ENCODE measurements at regions not wholly inside any gene's neighbourhood (a gene's known extent, or its start where the extent isn't known, plus 50 kb on each side); places are given as distances from the start of the nearest gene placed in this dataset.

DNA sequence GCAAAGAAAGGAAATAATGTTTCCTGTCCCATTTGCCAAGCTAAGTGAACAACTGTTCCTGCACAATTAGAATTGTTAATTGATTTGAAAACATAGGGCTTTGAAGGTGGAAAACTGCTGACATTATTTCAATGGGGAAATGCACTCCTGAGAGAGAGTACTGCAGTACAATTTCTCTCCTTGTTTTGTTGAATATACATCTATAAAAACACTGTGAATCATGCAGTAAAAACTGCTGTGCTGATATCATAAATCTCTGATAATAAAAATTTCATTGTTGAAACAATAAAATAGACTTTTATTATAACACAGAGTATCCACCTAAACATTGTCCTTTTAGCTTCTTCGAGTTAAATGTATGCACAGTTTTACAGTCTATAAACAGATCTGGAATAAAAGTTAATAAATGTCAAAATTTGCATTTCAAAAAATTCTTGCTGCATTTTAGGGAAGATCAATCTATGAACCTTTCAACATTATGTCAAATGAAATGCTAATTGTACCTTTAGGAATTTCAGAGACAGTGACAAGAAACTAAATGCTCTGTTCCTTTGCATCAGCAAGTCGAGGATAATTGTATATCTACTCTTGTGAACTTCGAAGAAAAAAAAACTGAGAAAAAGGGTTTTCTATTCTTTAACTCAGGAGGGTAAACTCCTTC lies 328.2 kb upstream of the DACH1 start:
- WGBS, 2 experiments, result 93 to 96% methylated on average over 2 of the region's 3 CpGs
- Histone ChIP-seq H3K4me3 (ENCODE audit: insufficient read depth, low read depth, low read length) (no peak overlapping the region), H3K36me3 (ENCODE audit: control insufficient read depth, insufficient read depth, low read length) (no peaks in the 10 kb centered on the region), H3K27me3 (ENCODE audit: control insufficient read depth, insufficient read depth, low read length, poor library complexity, severe bottlenecking) (no peaks in the 10 kb centered on the region), H3K27ac (ENCODE audit: insufficient read depth, low read depth, low read length, poor library complexity, severe bottlenecking) (no peak overlapping the region), H3K4me1 (ENCODE audit: control insufficient read depth, insufficient read depth, low read length) (no peaks in the 10 kb centered on the region), H3K9me3 (ENCODE audit: control insufficient read depth, low read length) (no peaks in the 10 kb centered on the region)

DNA sequence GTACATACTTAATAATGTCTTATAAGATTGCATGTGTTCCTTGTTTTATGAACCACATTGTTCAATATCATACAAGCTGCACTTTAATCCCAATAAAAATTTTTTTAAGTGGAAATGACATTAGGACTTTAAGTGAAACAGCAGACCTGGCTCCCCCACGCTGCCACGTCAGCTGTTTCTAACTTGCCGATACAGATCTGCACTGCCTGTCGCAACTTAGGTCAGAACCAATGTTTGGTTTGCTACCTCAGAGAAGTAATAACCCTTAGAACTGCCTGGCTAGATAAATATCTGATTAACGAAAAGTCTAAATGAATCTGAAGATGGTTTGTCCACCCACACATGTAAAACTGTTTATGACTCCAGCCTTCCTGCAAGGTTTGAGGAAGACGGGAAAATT lies 327.5 kb upstream of the DACH1 start:
- no peaks in the 10 kb centered on the region for H3K36me3 ChIP-seq (ENCODE audit: control insufficient read depth, insufficient read depth, low read length)
- H3K9me3 ChIP-seq (ENCODE audit: control insufficient read depth, low read length), result no peaks in the 10 kb centered on the region
- H3K4me1 ChIP-seq (ENCODE audit: control insufficient read depth, insufficient read depth, low read length), result no peaks in the 10 kb centered on the region
- H3K27ac ChIP-seq (ENCODE audit: insufficient read depth, low read depth, low read length, poor library complexity, severe bottlenecking), result no peak overlapping the region
- H3K4me3 ChIP-seq (ENCODE audit: insufficient read depth, low read depth, low read length), result no peak overlapping the region
- H3K27me3 ChIP-seq (ENCODE audit: control insufficient read depth, insufficient read depth, low read length, poor library complexity, severe bottlenecking), result no peaks in the 10 kb centered on the region
- WGBS, 2 experiments, result 95 to 97% methylated on average over 6 of the region's 6 CpGs

DNA sequence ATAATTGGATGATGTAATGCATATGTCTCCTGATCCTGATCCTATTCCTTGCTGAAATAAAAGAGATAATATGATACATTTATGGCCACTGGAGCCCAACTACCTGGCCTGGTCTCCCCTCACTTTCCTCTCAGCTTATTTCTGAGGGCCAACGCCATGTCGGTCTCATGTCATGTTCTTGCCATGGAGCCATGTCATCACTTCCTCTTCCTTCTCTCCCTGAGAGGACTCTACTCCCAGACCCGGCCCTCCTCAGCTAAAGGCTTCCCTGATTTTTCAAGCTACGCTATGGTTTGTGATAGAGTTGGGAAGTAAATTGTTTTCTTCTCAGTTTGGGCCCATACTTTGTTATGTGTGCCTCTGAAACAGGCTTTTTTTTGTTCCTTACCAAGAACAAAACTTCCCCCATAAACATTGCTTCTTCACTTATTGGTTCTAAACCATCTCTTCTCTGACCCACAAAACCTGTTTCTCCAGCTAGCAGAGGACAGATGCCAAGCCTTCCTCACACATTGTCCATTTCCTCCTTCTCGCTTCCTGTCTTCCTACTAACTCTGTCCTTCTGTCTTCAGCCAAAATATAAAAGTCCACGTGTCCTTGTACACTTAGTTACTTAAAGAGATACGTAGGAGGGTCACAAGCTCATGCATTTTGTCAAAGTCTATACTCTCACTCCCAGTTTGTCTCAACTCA lies 319.9 kb upstream of the DACH1 start:
- Histone ChIP-seq H3K27me3 (ENCODE audit: control insufficient read depth, insufficient read depth, low read length, poor library complexity, severe bottlenecking) (no peaks in the 10 kb centered on the region), H3K27ac (ENCODE audit: insufficient read depth, low read depth, low read length, poor library complexity, severe bottlenecking) (no peak overlapping the region), H3K4me3 (ENCODE audit: insufficient read depth, low read depth, low read length) (no peak overlapping the region), H3K36me3 (ENCODE audit: control insufficient read depth, insufficient read depth, low read length) (no peaks in the 10 kb centered on the region), H3K4me1 (ENCODE audit: control insufficient read depth, insufficient read depth, low read length) (no peaks in the 10 kb centered on the region), H3K9me3 (ENCODE audit: control insufficient read depth, low read length) (no peaks in the 10 kb centered on the region)
- WGBS, 2 experiments, result 95 to 98% methylated on average over 4 of the region's 7 CpGs

DNA sequence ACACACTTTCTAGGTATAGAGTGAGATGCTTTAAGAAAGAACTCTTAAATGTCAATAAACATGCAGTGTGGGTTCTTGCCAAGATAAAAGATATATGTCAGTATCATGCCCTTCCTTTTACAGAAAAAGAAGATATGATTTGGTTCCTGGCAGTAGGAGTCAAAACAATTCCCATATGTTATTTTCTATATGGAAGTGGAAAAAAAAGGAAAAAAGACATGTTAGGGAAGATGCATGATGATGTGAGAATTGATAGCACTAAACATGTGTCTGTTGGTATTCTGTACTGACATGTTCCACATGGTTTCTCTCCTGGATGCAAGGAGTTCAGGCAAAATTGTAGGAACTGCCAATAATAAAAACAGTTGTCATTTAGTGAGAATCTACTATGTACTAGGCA lies 318.8 kb upstream of the DACH1 start:
- Histone ChIP-seq H3K27me3 (ENCODE audit: control insufficient read depth, insufficient read depth, low read length, poor library complexity, severe bottlenecking) (no peaks in the 10 kb centered on the region), H3K4me3 (ENCODE audit: insufficient read depth, low read depth, low read length) (no peak overlapping the region), H3K9me3 (ENCODE audit: control insufficient read depth, low read length) (no peaks in the 10 kb centered on the region), H3K27ac (ENCODE audit: insufficient read depth, low read depth, low read length, poor library complexity, severe bottlenecking) (no peak overlapping the region), H3K4me1 (ENCODE audit: control insufficient read depth, insufficient read depth, low read length) (no peaks in the 10 kb centered on the region), H3K36me3 (ENCODE audit: control insufficient read depth, insufficient read depth, low read length) (no peaks in the 10 kb centered on the region)

DNA sequence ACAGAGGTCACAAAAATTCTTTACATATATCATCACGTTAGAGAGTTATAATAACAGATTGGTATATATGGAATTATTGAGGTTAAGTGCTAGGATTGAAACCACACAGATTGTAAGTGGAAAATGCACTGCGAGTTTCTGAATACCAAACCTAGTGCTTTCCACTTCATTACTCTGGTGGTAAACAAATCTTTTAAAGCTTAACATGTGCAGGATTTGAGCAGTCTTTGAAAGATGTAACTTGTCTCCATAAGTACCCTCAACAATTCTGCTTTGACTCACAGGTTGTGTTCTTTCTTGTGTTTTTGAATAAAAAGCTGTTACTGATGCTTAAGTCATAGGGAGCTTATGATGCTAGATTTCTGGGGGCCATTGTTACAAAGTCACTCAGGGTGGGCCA lies 314.7 kb upstream of the DACH1 start:
- no peaks in the 10 kb centered on the region for H3K9me3 ChIP-seq (ENCODE audit: control insufficient read depth, low read length)
- no peaks in the 10 kb centered on the region for H3K4me1 ChIP-seq (ENCODE audit: control insufficient read depth, insufficient read depth, low read length)
- WGBS, 2 experiments, result 81 to 96% methylated on average over 1 of the region's 2 CpGs
- H3K27ac ChIP-seq (ENCODE audit: insufficient read depth, low read depth, low read length, poor library complexity, severe bottlenecking), result no peak overlapping the region
- no peak overlapping the region for H3K4me3 ChIP-seq (ENCODE audit: insufficient read depth, low read depth, low read length)
- H3K36me3 ChIP-seq (ENCODE audit: control insufficient read depth, insufficient read depth, low read length), result no peaks in the 10 kb centered on the region
- H3K27me3 ChIP-seq (ENCODE audit: control insufficient read depth, insufficient read depth, low read length, poor library complexity, severe bottlenecking), result no peaks in the 10 kb centered on the region

DNA sequence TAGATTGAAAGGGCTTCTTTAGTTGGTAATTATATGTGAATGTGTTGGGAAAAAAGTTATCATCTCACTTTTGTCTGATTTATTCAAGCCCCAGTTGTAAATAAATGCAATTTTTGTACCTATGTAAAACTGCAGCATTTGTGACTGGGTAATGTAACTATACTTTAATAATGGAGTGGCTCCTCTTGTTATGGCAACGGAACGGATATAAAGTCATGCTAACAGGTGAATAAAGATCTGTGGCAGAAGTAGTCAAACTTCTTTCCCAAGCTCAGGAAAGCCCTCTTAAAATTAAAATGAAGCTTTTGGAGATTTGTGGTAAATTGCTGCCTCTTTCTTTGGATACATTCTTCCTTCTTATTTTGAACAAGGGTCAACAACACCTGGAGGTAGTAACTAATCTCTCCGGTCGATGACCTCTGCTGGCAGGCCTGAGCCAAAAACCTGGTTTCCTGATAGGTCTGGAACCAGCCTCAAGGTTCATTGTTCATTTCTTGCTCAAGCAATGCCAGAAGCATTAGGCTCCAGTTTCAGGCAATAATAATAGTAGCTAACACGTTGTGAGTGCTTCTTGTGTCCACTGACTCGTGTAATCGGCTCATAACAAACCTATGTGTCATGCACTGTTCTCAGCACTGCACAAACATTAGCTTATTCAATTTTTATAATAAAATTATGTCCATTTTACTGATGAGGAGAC lies 313.4 kb upstream of the DACH1 start:
- 94 to 97% methylated on average over 7 of the region's 7 CpGs for WGBS, 2 experiments
- Histone ChIP-seq H3K36me3 (ENCODE audit: control insufficient read depth, insufficient read depth, low read length) (no peaks in the 10 kb centered on the region), H3K9me3 (ENCODE audit: control insufficient read depth, low read length) (no peaks in the 10 kb centered on the region), H3K4me3 (ENCODE audit: insufficient read depth, low read depth, low read length) (no peak overlapping the region), H3K27ac (ENCODE audit: insufficient read depth, low read depth, low read length, poor library complexity, severe bottlenecking) (no peak overlapping the region), H3K27me3 (ENCODE audit: control insufficient read depth, insufficient read depth, low read length, poor library complexity, severe bottlenecking) (no peaks in the 10 kb centered on the region), H3K4me1 (ENCODE audit: control insufficient read depth, insufficient read depth, low read length) (no peaks in the 10 kb centered on the region)

DNA sequence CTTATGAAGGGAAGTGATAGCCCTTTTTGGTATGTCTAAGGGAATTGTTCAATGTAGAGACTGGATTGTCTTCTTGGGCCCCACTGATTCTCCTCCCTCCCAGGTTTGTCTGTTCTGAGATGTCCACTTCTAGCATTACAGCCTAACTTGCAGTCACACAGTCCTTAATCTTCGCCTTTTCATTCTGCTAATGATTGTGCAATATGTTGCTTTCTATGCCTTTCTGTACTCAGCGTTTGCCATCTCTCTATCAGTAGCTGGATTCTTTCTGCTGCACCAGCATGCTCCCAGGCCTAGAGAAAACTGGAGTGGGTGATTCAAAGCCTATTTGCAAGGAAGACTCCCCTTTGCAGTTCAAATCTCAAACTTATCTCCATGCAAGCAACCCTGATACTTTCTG lies 307.5 kb upstream of the DACH1 start:
- no peaks in the 10 kb centered on the region for H3K4me1 ChIP-seq (ENCODE audit: control insufficient read depth, insufficient read depth, low read length)
- no peaks in the 10 kb centered on the region for H3K27me3 ChIP-seq (ENCODE audit: control insufficient read depth, insufficient read depth, low read length, poor library complexity, severe bottlenecking)
- H3K4me3 ChIP-seq (ENCODE audit: insufficient read depth, low read depth, low read length), result no peak overlapping the region
- no peak overlapping the region for H3K27ac ChIP-seq (ENCODE audit: insufficient read depth, low read depth, low read length, poor library complexity, severe bottlenecking)
- no peaks in the 10 kb centered on the region for H3K9me3 ChIP-seq (ENCODE audit: control insufficient read depth, low read length)
- no peaks in the 10 kb centered on the region for H3K36me3 ChIP-seq (ENCODE audit: control insufficient read depth, insufficient read depth, low read length)
- 96% methylated on average over 2 of the region's 2 CpGs for WGBS, 2 experiments

- no peaks in the 10 kb centered on the region for H3K36me3 ChIP-seq (ENCODE audit: control insufficient read depth, insufficient read depth, low read length)
- no peaks in the 10 kb centered on the region for H3K9me3 ChIP-seq (ENCODE audit: control insufficient read depth, low read length)
- H3K27me3 ChIP-seq (ENCODE audit: control insufficient read depth, insufficient read depth, low read length, poor library complexity, severe bottlenecking), result no peaks in the 10 kb centered on the region
- no peak overlapping the region for H3K27ac ChIP-seq (ENCODE audit: insufficient read depth, low read depth, low read length, poor library complexity, severe bottlenecking)
- H3K4me3 ChIP-seq (ENCODE audit: insufficient read depth, low read depth, low read length), result no peak overlapping the region
- no peaks in the 10 kb centered on the region for H3K4me1 ChIP-seq (ENCODE audit: control insufficient read depth, insufficient read depth, low read length)
- 95 to 97% methylated on average over 11 of the region's 11 CpGs for WGBS, 2 experiments
These were observed 303.6 kb upstream of the DACH1 start for GRCh38 chr13:72170571-72170970.

GRCh38 chr13:72168126-72168855 lies 301.3 kb upstream of the DACH1 start:
- no peaks in the 10 kb centered on the region for H3K27me3 ChIP-seq (ENCODE audit: control insufficient read depth, insufficient read depth, low read length, poor library complexity, severe bottlenecking)
- WGBS, 2 experiments, result 90 to 94% methylated on average over 8 of the region's 8 CpGs
- no peaks in the 10 kb centered on the region for H3K4me1 ChIP-seq (ENCODE audit: control insufficient read depth, insufficient read depth, low read length)
- H3K9me3 ChIP-seq (ENCODE audit: control insufficient read depth, low read length), result no peaks in the 10 kb centered on the region
- H3K27ac ChIP-seq (ENCODE audit: insufficient read depth, low read depth, low read length, poor library complexity, severe bottlenecking), result no peak overlapping the region
- no peak overlapping the region for H3K4me3 ChIP-seq (ENCODE audit: insufficient read depth, low read depth, low read length)
- no peaks in the 10 kb centered on the region for H3K36me3 ChIP-seq (ENCODE audit: control insufficient read depth, insufficient read depth, low read length)

DNA sequence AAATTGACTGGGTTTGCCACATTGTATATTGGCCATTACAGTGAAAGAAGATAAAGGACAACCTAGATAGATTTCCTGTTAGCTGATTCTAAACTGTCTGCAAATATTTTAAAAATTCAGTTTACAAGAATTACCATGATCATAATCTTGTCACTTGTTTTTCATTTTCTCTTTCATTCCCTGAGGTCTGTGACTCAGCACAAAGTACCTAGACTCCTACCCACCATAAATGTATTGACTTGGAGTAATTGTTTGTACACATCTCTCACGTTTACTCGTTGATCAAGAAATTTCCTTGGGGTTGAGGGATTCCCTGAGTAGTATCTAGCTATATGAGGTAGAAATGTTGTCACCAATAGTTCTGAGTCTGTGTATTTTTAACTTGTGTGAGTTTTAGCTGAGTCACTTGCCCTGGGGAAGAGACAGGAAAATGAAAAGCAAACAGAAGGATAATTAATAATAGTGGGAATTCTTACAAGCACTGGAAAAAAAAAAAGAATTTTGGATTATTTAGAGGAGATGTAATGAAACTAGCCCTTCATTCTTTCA lies 299.2 kb upstream of the DACH1 start:
- no peaks in the 10 kb centered on the region for H3K9me3 ChIP-seq (ENCODE audit: control insufficient read depth, low read length)
- no peaks in the 10 kb centered on the region for H3K4me1 ChIP-seq (ENCODE audit: control insufficient read depth, insufficient read depth, low read length)
- H3K36me3 ChIP-seq (ENCODE audit: control insufficient read depth, insufficient read depth, low read length), result no peaks in the 10 kb centered on the region
- H3K4me3 ChIP-seq (ENCODE audit: insufficient read depth, low read depth, low read length), result no peak overlapping the region
- WGBS, 2 experiments, result 95 to 96% methylated on average over 2 of the region's 2 CpGs
- no peaks in the 10 kb centered on the region for H3K27me3 ChIP-seq (ENCODE audit: control insufficient read depth, insufficient read depth, low read length, poor library complexity, severe bottlenecking)
- H3K27ac ChIP-seq (ENCODE audit: insufficient read depth, low read depth, low read length, poor library complexity, severe bottlenecking), result no peak overlapping the region
